Neural cell (in vitro differentiated cells): ENCODE measurements at regions not wholly inside any gene's neighbourhood (a gene's known extent, or its start where the extent isn't known, plus 50 kb on each side); places are given as distances from the start of the nearest gene placed in this dataset.

Experiments used
- EP300 ChIP-seq: fragments of 450-650 bp; conservative IDR thresholded peaks from 2 replicates; pipeline ENCODE4 v1.6.1; 2014; ENCODE audit warnings: antibody characterized with exemption, mild to moderate bottlenecking, moderate library complexity; ENCODE audit not compliant: poor library complexity, severe bottlenecking
- EZH2 ChIP-seq: fragments of 200-600, 300-800 bp; shearing (Covaris generic), sonication (generic); IDR thresholded peaks from 2 replicates; pipeline ENCODE4 v1.6.1; 2014; ENCODE audit warnings: antibody characterized with exemption, low read length, borderline replicate concordance, mild to moderate bottlenecking; ENCODE audit not compliant: insufficient read depth, poor library complexity, severe bottlenecking
- MXI1 ChIP-seq: fragments of 450-650 bp; conservative IDR thresholded peaks from 2 replicates; pipeline ENCODE4 v1.6.1; 2014; ENCODE audit warnings: antibody characterized with exemption, mild to moderate bottlenecking; ENCODE audit not compliant: poor library complexity, severe bottlenecking
- POLR2AphosphoS5 ChIP-seq: IDR thresholded peaks from 2 replicates; pipeline ENCODE4 v1.6.1; 2012
- RAD21 ChIP-seq: fragments of 450-650 bp; conservative IDR thresholded peaks from 2 replicates; pipeline ENCODE4 v1.6.1; 2014; ENCODE audit warnings: antibody characterized with exemption, mild to moderate bottlenecking, moderate library complexity
- TF ChIP-seq, protein P1 (sequence below): fragments of 450-650 bp; IDR thresholded peaks from 2 replicates; pipeline ENCODE4 v1.5.1; 2014; ENCODE audit warnings: antibody characterized with exemption, mild to moderate bottlenecking, moderate library complexity; ENCODE audit not compliant: poor library complexity, severe bottlenecking
- TF ChIP-seq, protein P2 (sequence below): IDR thresholded peaks from 2 replicates; pipeline ENCODE4 v1.6.1; 2012; ENCODE audit warnings: borderline replicate concordance

DNA sequence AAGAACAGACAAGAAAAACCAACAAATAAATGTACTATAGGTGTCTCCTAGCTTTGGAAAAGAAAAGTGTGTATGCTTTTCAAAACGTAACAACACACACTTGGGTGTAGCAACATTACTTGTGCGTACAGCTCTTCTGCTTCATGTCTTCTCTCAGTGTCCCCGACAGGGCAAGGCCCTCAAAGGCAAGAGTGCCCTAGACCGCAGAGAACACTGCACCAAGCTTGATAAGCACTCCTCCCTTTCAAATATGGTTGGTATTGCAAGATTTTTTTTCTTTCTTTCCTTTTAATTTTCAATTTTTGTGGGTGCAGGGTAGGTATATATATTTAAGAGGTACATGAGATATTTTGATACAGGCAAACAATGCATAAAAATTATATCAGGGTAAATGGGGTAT is 106.8 kb downstream of the EIF4E start:
- TF ChIP-seq, protein P1, sequence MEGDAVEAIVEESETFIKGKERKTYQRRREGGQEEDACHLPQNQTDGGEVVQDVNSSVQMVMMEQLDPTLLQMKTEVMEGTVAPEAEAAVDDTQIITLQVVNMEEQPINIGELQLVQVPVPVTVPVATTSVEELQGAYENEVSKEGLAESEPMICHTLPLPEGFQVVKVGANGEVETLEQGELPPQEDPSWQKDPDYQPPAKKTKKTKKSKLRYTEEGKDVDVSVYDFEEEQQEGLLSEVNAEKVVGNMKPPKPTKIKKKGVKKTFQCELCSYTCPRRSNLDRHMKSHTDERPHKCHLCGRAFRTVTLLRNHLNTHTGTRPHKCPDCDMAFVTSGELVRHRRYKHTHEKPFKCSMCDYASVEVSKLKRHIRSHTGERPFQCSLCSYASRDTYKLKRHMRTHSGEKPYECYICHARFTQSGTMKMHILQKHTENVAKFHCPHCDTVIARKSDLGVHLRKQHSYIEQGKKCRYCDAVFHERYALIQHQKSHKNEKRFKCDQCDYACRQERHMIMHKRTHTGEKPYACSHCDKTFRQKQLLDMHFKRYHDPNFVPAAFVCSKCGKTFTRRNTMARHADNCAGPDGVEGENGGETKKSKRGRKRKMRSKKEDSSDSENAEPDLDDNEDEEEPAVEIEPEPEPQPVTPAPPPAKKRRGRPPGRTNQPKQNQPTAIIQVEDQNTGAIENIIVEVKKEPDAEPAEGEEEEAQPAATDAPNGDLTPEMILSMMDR, result no peak
- TF ChIP-seq RAD21 (no peak), EZH2 (no peak), POLR2AphosphoS5 (no peak), EP300 (no peak), MXI1 (no peak)
- TF ChIP-seq, protein P2, sequence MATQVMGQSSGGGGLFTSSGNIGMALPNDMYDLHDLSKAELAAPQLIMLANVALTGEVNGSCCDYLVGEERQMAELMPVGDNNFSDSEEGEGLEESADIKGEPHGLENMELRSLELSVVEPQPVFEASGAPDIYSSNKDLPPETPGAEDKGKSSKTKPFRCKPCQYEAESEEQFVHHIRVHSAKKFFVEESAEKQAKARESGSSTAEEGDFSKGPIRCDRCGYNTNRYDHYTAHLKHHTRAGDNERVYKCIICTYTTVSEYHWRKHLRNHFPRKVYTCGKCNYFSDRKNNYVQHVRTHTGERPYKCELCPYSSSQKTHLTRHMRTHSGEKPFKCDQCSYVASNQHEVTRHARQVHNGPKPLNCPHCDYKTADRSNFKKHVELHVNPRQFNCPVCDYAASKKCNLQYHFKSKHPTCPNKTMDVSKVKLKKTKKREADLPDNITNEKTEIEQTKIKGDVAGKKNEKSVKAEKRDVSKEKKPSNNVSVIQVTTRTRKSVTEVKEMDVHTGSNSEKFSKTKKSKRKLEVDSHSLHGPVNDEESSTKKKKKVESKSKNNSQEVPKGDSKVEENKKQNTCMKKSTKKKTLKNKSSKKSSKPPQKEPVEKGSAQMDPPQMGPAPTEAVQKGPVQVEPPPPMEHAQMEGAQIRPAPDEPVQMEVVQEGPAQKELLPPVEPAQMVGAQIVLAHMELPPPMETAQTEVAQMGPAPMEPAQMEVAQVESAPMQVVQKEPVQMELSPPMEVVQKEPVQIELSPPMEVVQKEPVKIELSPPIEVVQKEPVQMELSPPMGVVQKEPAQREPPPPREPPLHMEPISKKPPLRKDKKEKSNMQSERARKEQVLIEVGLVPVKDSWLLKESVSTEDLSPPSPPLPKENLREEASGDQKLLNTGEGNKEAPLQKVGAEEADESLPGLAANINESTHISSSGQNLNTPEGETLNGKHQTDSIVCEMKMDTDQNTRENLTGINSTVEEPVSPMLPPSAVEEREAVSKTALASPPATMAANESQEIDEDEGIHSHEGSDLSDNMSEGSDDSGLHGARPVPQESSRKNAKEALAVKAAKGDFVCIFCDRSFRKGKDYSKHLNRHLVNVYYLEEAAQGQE, result no peak
